ENCODE measurements at regions not wholly inside any gene's neighbourhood (a gene's known extent, or its start where the extent isn't known, plus 50 kb on each side); places are given as distances from the start of the nearest gene placed in this dataset.
"Not testable (repeated sequence)": the region's sequence is repeated elsewhere in the genome, so short reads cannot be mapped to it uniquely, and the experiment has no call there.

DNA sequence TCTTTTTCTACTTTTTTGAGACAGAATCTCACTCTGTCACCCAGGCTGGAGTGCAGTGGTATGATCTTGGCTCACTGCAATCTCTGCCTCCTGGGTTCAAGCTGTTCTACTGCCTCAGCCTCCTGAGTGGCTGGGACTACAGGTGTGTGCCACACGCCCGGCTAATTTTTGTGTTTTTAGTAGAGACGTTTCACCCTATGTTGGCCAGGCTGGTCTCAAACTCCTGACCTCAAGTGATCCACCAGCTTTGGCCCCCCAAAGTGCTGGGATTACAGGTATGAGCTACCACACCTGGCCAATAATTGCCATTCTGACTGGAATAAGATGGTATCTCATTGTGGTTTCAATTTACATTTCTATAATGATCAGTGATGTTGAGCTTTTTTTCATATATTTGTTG, 71.0 kb upstream of the RGPD5 start:
- H4K12ac ChIP-seq (ENCODE audit: low read depth, low read length); H3K4me1 ChIP-seq (ENCODE audit: control insufficient read depth in 1 of 2, insufficient read depth in 2 of 2, low read length in 2 of 2); H3K36me3 ChIP-seq (ENCODE audit: control insufficient read depth in 1 of 2, insufficient read depth in 2 of 2, low read length in 2 of 2); H3K27ac ChIP-seq (ENCODE audit: low read depth, low read length); H2AFZ ChIP-seq (ENCODE audit: insufficient read depth, low read length, poor library complexity); H2BK12ac ChIP-seq (ENCODE audit: low read length); H3K27me3 ChIP-seq (ENCODE audit: insufficient read depth, low read length); DNase-seq; H2BK120ac ChIP-seq (ENCODE audit: insufficient read depth, low read length, poor library complexity); H2AK5ac ChIP-seq (ENCODE audit: low read length); H3K4me3 ChIP-seq (ENCODE audit: low read depth, low read length); H3K18ac ChIP-seq (ENCODE audit: low read length); H3K9ac ChIP-seq (ENCODE audit: low read length); H3K4ac ChIP-seq (ENCODE audit: low read depth, low read length); H3K79me1 ChIP-seq (ENCODE audit: low read length); H3K23ac ChIP-seq (ENCODE audit: low read length); H3K79me2 ChIP-seq (ENCODE audit: control insufficient read depth, insufficient read depth, low read length, poor library complexity); H4K8ac ChIP-seq (ENCODE audit: low read depth, low read length); H3K9me3 ChIP-seq (ENCODE audit: insufficient read depth, low read depth, low read length); H3K14ac ChIP-seq (ENCODE audit: low read length); H2BK5ac ChIP-seq (ENCODE audit: low read depth, low read length, poor library complexity); H4K91ac ChIP-seq (ENCODE audit: low read depth, low read length); H3K4me2 ChIP-seq (ENCODE audit: low read length): not testable (repeated sequence)
- no CpG with 5 or more reads among the region's 3 CpGs for WGBS (ENCODE audit: extremely low coverage, insufficient coverage, insufficient read length)

DNA sequence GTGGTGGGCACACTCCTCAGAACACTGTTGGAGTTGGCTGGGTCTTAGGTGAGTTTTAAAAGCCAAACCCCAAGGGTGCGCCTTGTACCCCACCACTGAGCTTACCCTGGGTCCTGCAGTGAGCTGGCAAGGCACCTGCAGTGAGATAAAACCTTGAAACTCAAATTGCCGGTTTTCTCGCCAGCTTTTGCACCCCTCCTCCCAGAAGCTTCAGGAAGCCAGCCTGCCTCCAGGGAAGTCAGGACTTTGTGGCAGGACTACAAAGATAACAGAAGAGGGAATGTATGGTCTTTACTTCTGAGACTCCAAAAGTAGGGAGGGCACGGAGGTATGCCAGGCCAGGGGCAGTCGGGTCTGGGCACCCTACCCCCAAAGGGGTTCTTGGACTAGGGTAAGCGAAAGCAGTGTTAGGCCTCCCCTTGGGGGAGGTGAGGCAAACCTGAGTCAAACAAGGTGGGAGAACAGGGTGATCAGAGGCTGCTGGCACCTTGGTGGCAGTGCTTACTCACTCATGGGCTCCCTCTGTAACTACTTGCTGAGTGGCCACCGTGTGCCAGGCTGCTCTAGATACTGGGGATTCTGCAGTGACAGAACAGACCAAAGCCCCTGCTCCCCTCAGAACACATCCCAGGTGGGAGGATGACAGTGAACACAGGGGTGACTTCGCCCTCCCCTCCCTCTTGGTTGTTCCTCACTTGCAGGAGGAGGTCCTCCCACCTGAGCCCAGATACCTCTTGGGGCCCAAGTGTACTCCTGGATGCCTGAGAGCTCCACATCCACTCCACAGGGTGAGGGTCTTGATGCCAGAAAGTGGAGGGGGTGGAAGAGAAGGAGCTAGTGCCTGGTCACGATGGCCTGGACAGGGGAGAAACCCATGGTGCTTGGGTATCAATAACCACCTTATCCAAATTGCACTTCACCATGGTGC, 69.3 kb upstream of the RGPD5 start:
- WGBS (ENCODE audit: extremely low coverage, insufficient coverage, insufficient read length): no CpG with 5 or more reads among the region's 9 CpGs
- Histone ChIP-seq H3K79me1 (ENCODE audit: low read length) (no peaks in the 10 kb centered on the region), H3K4me2 (ENCODE audit: low read length) (no peak overlapping the region), H3K27me3 (ENCODE audit: insufficient read depth, low read length) (no peaks in the 10 kb centered on the region), H2AK5ac (ENCODE audit: low read length) (no peak overlapping the region), H3K23ac (ENCODE audit: low read length) (no peak overlapping the region), H2BK5ac (ENCODE audit: low read depth, low read length, poor library complexity) (no peak overlapping the region), H3K4me1 (ENCODE audit: control insufficient read depth in 1 of 2, insufficient read depth in 2 of 2, low read length in 2 of 2) (peaks cover 0 to 3% of the 10 kb centered on the region in 2 experiments), H3K9ac (ENCODE audit: low read length) (no peak overlapping the region), H3K9me3 (ENCODE audit: insufficient read depth, low read depth, low read length) (no peaks in the 10 kb centered on the region), H4K91ac (ENCODE audit: low read depth, low read length) (no peak overlapping the region), H3K4me3 (ENCODE audit: low read depth, low read length) (no peak overlapping the region), H4K8ac (ENCODE audit: low read depth, low read length) (no peak overlapping the region), H3K27ac (ENCODE audit: low read depth, low read length) (no peak overlapping the region), H2AFZ (ENCODE audit: insufficient read depth, low read length, poor library complexity) (no peak overlapping the region), H2BK120ac (ENCODE audit: insufficient read depth, low read length, poor library complexity) (no peak overlapping the region), H3K18ac (ENCODE audit: low read length) (no peak overlapping the region), H3K14ac (ENCODE audit: low read length) (no peak overlapping the region), H3K36me3 (ENCODE audit: control insufficient read depth in 1 of 2, insufficient read depth in 2 of 2, low read length in 2 of 2) (no peaks in the 10 kb centered on the region), H2BK12ac (ENCODE audit: low read length) (no peak overlapping the region), H4K12ac (ENCODE audit: low read depth, low read length) (no peak overlapping the region), H3K4ac (ENCODE audit: low read depth, low read length) (no peak overlapping the region), H3K79me2 (ENCODE audit: control insufficient read depth, insufficient read depth, low read length, poor library complexity) (no peaks in the 10 kb centered on the region)
- DNase-seq: no peak

DNA sequence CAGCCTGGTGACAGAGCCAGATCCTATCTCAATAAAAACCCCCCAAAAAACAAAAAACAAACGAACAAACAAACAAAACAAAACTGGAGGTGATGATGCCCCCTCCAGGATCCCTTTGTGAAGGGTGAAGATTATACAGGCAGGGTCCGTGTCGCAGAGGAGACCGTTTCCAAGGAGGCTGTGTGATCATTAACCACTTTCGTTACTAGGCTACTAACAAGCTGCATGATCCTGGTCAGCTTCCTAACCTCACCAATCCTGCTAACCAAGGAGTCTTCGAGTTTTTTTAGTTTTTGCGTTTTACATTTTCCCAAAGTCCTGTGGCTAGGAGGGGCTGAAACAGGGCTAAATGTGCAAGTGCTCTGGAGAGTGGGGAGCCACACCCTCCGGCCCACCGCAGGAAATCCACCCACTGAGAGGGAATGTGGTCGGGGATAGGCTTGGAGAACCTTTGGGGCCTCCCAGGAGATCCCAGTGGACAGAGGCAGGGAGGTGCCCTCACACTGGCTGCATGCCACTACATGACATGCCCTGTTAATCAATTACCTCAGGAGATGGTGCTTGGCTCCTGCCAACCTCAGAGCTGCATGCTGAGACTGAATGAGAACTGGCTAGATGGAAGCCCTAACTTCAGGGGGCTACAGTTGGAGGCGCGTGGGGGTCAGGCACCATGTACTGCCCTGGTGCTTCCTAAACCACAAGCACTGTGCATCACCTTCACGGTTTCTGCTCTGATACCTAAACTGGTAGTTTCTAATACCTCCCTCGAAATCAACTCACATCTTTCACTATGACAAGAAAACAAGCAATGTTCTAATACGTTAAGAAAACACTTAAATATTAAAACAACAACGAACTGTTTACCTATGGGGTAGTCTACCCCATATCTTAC, 67.5 kb upstream of the RGPD5 start:
- H3K36me3 ChIP-seq (ENCODE audit: control insufficient read depth in 1 of 2, insufficient read depth in 2 of 2, low read length in 2 of 2): no peaks in the 10 kb centered on the region
- 100% methylated on average over 1 of the region's 16 CpGs for WGBS (ENCODE audit: extremely low coverage, insufficient coverage, insufficient read length)
- H3K4me1 ChIP-seq (ENCODE audit: control insufficient read depth in 1 of 2, insufficient read depth in 2 of 2, low read length in 2 of 2): no peaks in the 10 kb centered on the region
- no peak overlapping the region for H4K91ac ChIP-seq (ENCODE audit: low read depth, low read length)
- no peak overlapping the region for H2BK120ac ChIP-seq (ENCODE audit: insufficient read depth, low read length, poor library complexity)
- H2AFZ ChIP-seq (ENCODE audit: insufficient read depth, low read length, poor library complexity): no peak overlapping the region
- no peak overlapping the region for H3K14ac ChIP-seq (ENCODE audit: low read length)
- no peaks in the 10 kb centered on the region for H3K79me1 ChIP-seq (ENCODE audit: low read length)
- H3K27me3 ChIP-seq (ENCODE audit: insufficient read depth, low read length): no peaks in the 10 kb centered on the region
- H2BK12ac ChIP-seq (ENCODE audit: low read length): no peak overlapping the region
- no peak overlapping the region for H3K18ac ChIP-seq (ENCODE audit: low read length)
- H3K4me3 ChIP-seq (ENCODE audit: low read depth, low read length): no peak overlapping the region
- H4K12ac ChIP-seq (ENCODE audit: low read depth, low read length): no peak overlapping the region
- H3K9ac ChIP-seq (ENCODE audit: low read length): no peak overlapping the region
- no peaks in the 10 kb centered on the region for H3K79me2 ChIP-seq (ENCODE audit: control insufficient read depth, insufficient read depth, low read length, poor library complexity)
- no peak overlapping the region for H4K8ac ChIP-seq (ENCODE audit: low read depth, low read length)
- H3K4ac ChIP-seq (ENCODE audit: low read depth, low read length): no peak overlapping the region
- no peak overlapping the region for H3K4me2 ChIP-seq (ENCODE audit: low read length)
- H3K27ac ChIP-seq (ENCODE audit: low read depth, low read length): no peak overlapping the region
- H2AK5ac ChIP-seq (ENCODE audit: low read length): no peak overlapping the region
- no peaks in the 10 kb centered on the region for H3K9me3 ChIP-seq (ENCODE audit: insufficient read depth, low read depth, low read length)
- no peak for DNase-seq
- H3K23ac ChIP-seq (ENCODE audit: low read length): no peak overlapping the region
- H2BK5ac ChIP-seq (ENCODE audit: low read depth, low read length, poor library complexity): no peak overlapping the region

DNA sequence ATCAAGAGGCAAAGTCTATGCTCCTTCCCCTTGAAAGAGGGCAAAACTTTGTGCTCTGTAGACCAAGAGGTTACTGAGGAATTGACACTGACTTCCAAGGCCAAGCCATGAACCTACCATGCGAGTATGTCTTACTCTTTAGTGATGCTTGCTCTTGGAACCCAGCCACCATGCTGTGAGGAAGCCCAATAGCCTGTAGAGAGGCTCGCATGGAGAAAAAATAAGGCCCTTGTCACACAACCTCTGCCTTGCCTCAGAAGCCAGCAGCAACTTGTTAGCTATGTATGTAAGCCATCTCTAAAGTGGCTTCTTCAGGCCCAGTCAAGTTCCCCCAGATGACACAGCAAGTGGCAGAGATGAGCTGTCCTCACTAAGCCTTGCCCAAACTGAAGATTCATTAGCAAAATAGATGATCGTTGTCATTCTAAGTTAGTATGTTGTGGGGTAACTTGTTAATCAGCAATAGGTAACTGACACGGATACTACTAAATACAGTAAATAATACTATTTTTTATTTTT, 66.1 kb upstream of the RGPD5 start:
- Histone ChIP-seq H3K9ac (ENCODE audit: low read length) (no peak overlapping the region), H3K36me3 (ENCODE audit: control insufficient read depth in 1 of 2, insufficient read depth in 2 of 2, low read length in 2 of 2) (no peaks in the 10 kb centered on the region), H2BK5ac (ENCODE audit: low read depth, low read length, poor library complexity) (no peak overlapping the region), H3K79me1 (ENCODE audit: low read length) (no peaks in the 10 kb centered on the region), H3K4ac (ENCODE audit: low read depth, low read length) (no peak overlapping the region), H3K4me3 (ENCODE audit: low read depth, low read length) (no peak overlapping the region), H3K27ac (ENCODE audit: low read depth, low read length) (no peak overlapping the region), H3K23ac (ENCODE audit: low read length) (no peak overlapping the region), H3K18ac (ENCODE audit: low read length) (no peak overlapping the region), H3K4me2 (ENCODE audit: low read length) (no peak overlapping the region), H3K4me1 (ENCODE audit: control insufficient read depth in 1 of 2, insufficient read depth in 2 of 2, low read length in 2 of 2) (no peaks in the 10 kb centered on the region), H3K79me2 (ENCODE audit: control insufficient read depth, insufficient read depth, low read length, poor library complexity) (no peaks in the 10 kb centered on the region), H3K14ac (ENCODE audit: low read length) (no peak overlapping the region), H4K12ac (ENCODE audit: low read depth, low read length) (no peak overlapping the region), H2AFZ (ENCODE audit: insufficient read depth, low read length, poor library complexity) (no peak overlapping the region), H3K9me3 (ENCODE audit: insufficient read depth, low read depth, low read length) (no peaks in the 10 kb centered on the region), H2AK5ac (ENCODE audit: low read length) (no peak overlapping the region), H3K27me3 (ENCODE audit: insufficient read depth, low read length) (no peaks in the 10 kb centered on the region), H4K8ac (ENCODE audit: low read depth, low read length) (no peak overlapping the region), H2BK120ac (ENCODE audit: insufficient read depth, low read length, poor library complexity) (no peak overlapping the region), H4K91ac (ENCODE audit: low read depth, low read length) (no peak overlapping the region), H2BK12ac (ENCODE audit: low read length) (no peak overlapping the region)
- no CpG with 5 or more reads among the region's 4 CpGs for WGBS (ENCODE audit: extremely low coverage, insufficient coverage, insufficient read length)
- no peak for DNase-seq

Data from trophoblast cell (in vitro differentiated cells and primary cell).